ENCODE measurements at regions not wholly inside any gene's neighbourhood (a gene's known extent, or its start where the extent isn't known, plus 50 kb on each side); places are given as distances from the start of the nearest gene placed in this dataset.

- no peak overlapping the region for H4K8ac ChIP-seq (replicated peaks; ENCODE audit: insufficient read length, low read depth, low read length)
- TF ChIP-seq CTCF (conservative IDR thresholded peaks at IDR 0.05): no peak
- no peaks in the 10 kb centered on the region for H3K79me1 ChIP-seq (ENCODE audit: insufficient read depth, low read depth, low read length, poor library complexity, severe bottlenecking)
- no peaks in the 10 kb centered on the region for H3K23me2 ChIP-seq (ENCODE audit: insufficient read length, low read depth, low read length, poor library complexity, severe bottlenecking)
- H4K5ac ChIP-seq (ENCODE audit: insufficient read length, low read depth, low read length): no peak overlapping the region
- Mint-ChIP-seq H3K4me3 (no peak overlapping the region), H3K9me3 (peaks cover 13 to 18% of the 10 kb centered on the region in 2 experiments), H3K27me3 (ENCODE audit: low read depth) (no peaks in the 10 kb centered on the region), H3K36me3 (ENCODE audit: insufficient read depth in 1 of 3, low read depth in 3 of 3) (peaks cover 4 to 15% (median 13%) of the 10 kb centered on the region in 3 experiments; a peak in 4 of 7 replicates), H3K4me1 (no peaks in the 10 kb centered on the region), H3K27ac (no peak overlapping the region)
- no peak for DNase-seq
- H3T11ph ChIP-seq (ENCODE audit: low read length): no peak overlapping the region
- no peak overlapping the region for H3K27ac ChIP-seq (ENCODE audit: insufficient read length, low read depth, low read length)
- no peak overlapping the region for H3K4ac ChIP-seq (ENCODE audit: low read depth, low read length)
- H4K20me1 ChIP-seq (ENCODE audit: control insufficient read depth, insufficient read depth, insufficient read length): no peaks in the 10 kb centered on the region
- no peak overlapping the region for H4K91ac ChIP-seq (ENCODE audit: insufficient read length, low read depth, low read length)
- no peaks in the 10 kb centered on the region for H3K27me3 ChIP-seq (ENCODE audit: insufficient read depth, low read length)
- no CpG with 5 or more reads among the region's 7 CpGs for WGBS (ENCODE audit: extremely low coverage, insufficient read length, low lambda C conversion rate)
- H2BK120ac ChIP-seq (ENCODE audit: low read depth, low read length, poor library complexity, severe bottlenecking): no peak overlapping the region
- H3K23ac ChIP-seq (ENCODE audit: insufficient read length, low read depth, low read length): no peak overlapping the region
- no peak overlapping the region for H2AK5ac ChIP-seq (ENCODE audit: insufficient read length, low read length)
- no peak overlapping the region for H3K4me2 ChIP-seq (ENCODE audit: insufficient read depth, insufficient read length, low read length)
- no peak overlapping the region for H2AFZ ChIP-seq (ENCODE audit: low read length)
- no peaks in the 10 kb centered on the region for H3K79me2 ChIP-seq (ENCODE audit: insufficient read depth, low read length)
- no peak overlapping the region for H3K56ac ChIP-seq (ENCODE audit: insufficient read length, low read depth, low read length)
- no peak overlapping the region for H2BK5ac ChIP-seq (ENCODE audit: insufficient read length, low read length)
- H3K14ac ChIP-seq (ENCODE audit: insufficient read depth, low read length): no peak overlapping the region
- H3K18ac ChIP-seq (ENCODE audit: insufficient read length, low read depth, low read length): no peak overlapping the region
- H2BK15ac ChIP-seq (ENCODE audit: low read depth, low read length): no peak overlapping the region
- no peak overlapping the region for H3K9ac ChIP-seq (ENCODE audit: extremely low read depth, insufficient read length, low read length)
- no peaks in the 10 kb centered on the region for H3K4me1 ChIP-seq (ENCODE audit: insufficient read depth, low read length)
- H2BK12ac ChIP-seq (ENCODE audit: insufficient read length, low read depth, low read length): no peak overlapping the region
- no peak overlapping the region for H2BK20ac ChIP-seq (ENCODE audit: low read depth, low read length, poor library complexity, severe bottlenecking)
- H3K9me3 ChIP-seq (ENCODE audit: control insufficient read depth, low read depth, low read length): peaks cover 5% of the 10 kb centered on the region
Observed at GRCh38 chr12:23211384-23212320, 586.7 kb downstream of the ETNK1 start.
